Upper lobe of right lung (tissue), 1 donor: ENCODE measurements at regions not wholly inside any gene's neighbourhood (a gene's known extent, or its start where the extent isn't known, plus 50 kb on each side); places are given as distances from the start of the nearest gene placed in this dataset.

ENCODE experiments used
- ATAC-seq: fragments of 200-7000 bp; cut with Tn5 transposase; one replicate; pipeline ENCODE4 v1.9.1; 2020; ENCODE audit warnings: mild to moderate bottlenecking, moderate library complexity
- DNase-seq: peaks from one replicate; pipeline ENCODE4 v3.0.0-alpha.2; 2020
- H3K27ac ChIP-seq: fragments of 200-600 bp; one replicate; pipeline ENCODE4 v1.8.0; 2022
- H3K27me3 ChIP-seq: fragments of 200-600 bp; one replicate; pipeline ENCODE4 v1.8.0; 2022; ENCODE audit warnings: mild to moderate bottlenecking
- H3K36me3 ChIP-seq: fragments of 200-600 bp; one replicate; pipeline ENCODE4 v1.8.0; 2022
- H3K4me1 ChIP-seq: fragments of 200-600 bp; one replicate; pipeline ENCODE4 v1.8.0; 2022
- H3K4me3 ChIP-seq: fragments of 200-600 bp; one replicate; pipeline ENCODE4 v1.8.0; 2022; ENCODE audit warnings: mild to moderate bottlenecking
- H3K9me3 ChIP-seq: fragments of 200-600 bp; one replicate; pipeline ENCODE4 v1.8.0; 2022
- intact Hi-C: fragments of 100-400 bp; cut with DNase I; formaldehyde crosslinking; loops from one replicate; pipeline ENCODE4 v1.11.0; 2022
- TF ChIP-seq, protein P1 (sequence below): fragments of 200-600 bp; IDR thresholded peaks from one replicate; pipeline ENCODE4 v1.8.0; 2022; ENCODE audit warnings: antibody characterized with exemption
- donor health status: DM: no; HTN: yes; CAD: no; lungs with severe emphysema.

DNA sequence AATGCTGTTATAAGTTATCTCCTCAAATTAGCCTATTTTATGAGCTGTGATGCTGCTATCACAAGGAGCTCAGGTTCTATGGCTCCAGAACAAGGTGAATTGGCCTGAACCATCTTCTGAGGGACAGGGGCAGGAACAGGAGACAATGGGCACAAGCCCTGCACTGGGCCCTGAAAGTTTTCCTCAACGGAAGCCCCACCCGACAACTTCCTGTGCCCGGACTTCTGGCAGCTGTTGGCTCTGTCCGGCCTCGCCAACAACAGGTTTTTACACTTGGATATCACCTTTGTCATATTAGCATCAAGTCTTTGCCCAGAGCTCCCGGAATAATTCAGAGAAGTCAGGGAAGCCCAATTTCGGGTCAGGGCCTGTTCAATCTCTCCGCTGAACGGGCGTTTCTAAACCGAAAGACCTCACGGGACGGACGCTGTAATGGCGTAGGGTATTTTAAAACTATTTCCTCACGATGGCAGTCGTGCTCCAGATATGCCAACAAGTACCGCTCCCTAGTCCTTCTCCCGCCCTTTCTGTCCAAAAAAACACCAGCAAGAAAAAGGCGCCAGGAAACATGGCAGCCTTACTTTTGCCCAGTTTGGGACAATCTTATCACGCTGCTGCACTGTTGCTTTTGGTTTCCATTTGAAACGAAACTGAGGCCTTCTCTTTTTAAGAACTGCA, 201.0 kb upstream of the STK26 start:
- Histone ChIP-seq H3K4me1 (no peaks in the 10 kb centered on the region), H3K27me3 (no peaks in the 10 kb centered on the region), H3K27ac (no peak overlapping the region), H3K4me3 (no peak overlapping the region), H3K36me3 (no peaks in the 10 kb centered on the region), H3K9me3 (no peaks in the 10 kb centered on the region)
- intact Hi-C loops: no loop called here
- DNase-seq (no peak), ATAC-seq (no peak)
- TF ChIP-seq, protein P1, sequence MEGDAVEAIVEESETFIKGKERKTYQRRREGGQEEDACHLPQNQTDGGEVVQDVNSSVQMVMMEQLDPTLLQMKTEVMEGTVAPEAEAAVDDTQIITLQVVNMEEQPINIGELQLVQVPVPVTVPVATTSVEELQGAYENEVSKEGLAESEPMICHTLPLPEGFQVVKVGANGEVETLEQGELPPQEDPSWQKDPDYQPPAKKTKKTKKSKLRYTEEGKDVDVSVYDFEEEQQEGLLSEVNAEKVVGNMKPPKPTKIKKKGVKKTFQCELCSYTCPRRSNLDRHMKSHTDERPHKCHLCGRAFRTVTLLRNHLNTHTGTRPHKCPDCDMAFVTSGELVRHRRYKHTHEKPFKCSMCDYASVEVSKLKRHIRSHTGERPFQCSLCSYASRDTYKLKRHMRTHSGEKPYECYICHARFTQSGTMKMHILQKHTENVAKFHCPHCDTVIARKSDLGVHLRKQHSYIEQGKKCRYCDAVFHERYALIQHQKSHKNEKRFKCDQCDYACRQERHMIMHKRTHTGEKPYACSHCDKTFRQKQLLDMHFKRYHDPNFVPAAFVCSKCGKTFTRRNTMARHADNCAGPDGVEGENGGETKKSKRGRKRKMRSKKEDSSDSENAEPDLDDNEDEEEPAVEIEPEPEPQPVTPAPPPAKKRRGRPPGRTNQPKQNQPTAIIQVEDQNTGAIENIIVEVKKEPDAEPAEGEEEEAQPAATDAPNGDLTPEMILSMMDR: no peak

DNA sequence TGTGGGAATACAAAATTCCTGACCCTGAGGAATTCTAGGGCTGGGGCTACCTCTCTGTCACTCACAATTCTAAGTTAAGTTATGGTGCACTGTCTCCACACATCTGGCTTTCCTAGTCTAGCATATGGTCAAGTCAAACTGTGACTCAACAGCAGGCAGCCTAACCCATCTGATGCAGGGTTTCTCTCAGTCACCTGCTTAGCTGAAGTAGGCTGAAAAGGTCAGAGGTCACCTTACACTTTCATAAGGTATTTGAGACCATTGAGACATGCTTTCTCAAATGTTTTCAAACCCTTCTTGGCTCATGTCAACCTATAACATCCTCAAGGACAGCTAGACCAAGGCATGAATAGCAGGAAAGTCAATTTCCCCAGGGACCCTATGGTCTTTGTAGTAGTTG, 196.5 kb upstream of the STK26 start:
- no peaks in the 10 kb centered on the region for H3K27me3 ChIP-seq
- H3K27ac ChIP-seq: no peak overlapping the region
- H3K4me3 ChIP-seq: no peak overlapping the region
- intact Hi-C loops: no loop called here
- TF ChIP-seq, protein P1: no peak
- no peak for DNase-seq
- ATAC-seq: no peak
- no peaks in the 10 kb centered on the region for H3K36me3 ChIP-seq
- no peaks in the 10 kb centered on the region for H3K9me3 ChIP-seq
- no peaks in the 10 kb centered on the region for H3K4me1 ChIP-seq

DNA sequence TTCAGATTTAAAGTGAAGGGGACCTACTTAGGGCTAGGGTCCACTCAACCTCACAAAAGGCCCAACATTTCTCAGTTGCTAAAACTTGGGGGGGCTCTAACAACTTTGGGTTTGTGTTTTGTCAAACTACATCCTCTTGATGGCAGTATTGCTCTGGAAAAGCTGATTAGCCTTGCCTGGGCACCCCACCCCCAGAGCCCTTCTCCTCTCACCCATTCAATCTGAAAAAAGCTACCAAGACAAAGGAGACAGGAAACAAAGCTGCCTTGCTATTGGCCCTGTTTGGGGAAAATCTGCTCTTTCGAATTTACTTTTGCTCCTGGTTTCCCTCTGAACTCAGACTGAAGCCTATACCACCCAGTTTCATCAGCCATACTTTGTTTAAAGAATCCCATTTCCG, 195.2 kb upstream of the STK26 start:
- ATAC-seq (peak; percentile 53), DNase-seq (no peak)
- no peaks in the 10 kb centered on the region for H3K36me3 ChIP-seq
- no peak overlapping the region for H3K27ac ChIP-seq
- no peaks in the 10 kb centered on the region for H3K9me3 ChIP-seq
- no peaks in the 10 kb centered on the region for H3K4me1 ChIP-seq
- H3K27me3 ChIP-seq: no peaks in the 10 kb centered on the region
- H3K4me3 ChIP-seq: no peak overlapping the region
- TF ChIP-seq, protein P1: no peak
- intact Hi-C loops: no loop called here

DNA sequence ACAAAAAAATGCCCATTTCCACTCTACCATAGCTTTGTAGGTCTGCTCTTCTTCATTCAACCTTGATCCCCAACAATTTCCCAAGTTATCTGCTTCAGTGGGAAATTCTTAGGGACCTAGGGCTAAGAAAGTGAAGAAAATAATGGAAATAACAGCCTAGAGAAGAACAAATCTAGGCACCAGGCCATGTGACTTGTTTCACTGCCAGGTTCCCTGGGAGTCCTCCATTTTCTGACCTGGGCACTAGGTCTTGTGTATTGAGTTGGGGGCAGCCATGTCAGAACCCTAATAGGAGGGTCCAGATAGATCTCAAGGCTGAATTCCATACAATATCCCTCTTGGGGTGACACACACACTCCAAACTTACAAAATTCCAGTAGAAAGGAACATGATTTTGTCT, 194.6 kb upstream of the STK26 start:
- TF ChIP-seq, protein P1: no peak
- H3K9me3 ChIP-seq: no peaks in the 10 kb centered on the region
- H3K27me3 ChIP-seq: no peaks in the 10 kb centered on the region
- ATAC-seq (no peak), DNase-seq (no peak)
- no peak overlapping the region for H3K27ac ChIP-seq
- no peak overlapping the region for H3K4me3 ChIP-seq
- H3K4me1 ChIP-seq: no peaks in the 10 kb centered on the region
- intact Hi-C loops: no loop called here
- H3K36me3 ChIP-seq: no peaks in the 10 kb centered on the region

DNA sequence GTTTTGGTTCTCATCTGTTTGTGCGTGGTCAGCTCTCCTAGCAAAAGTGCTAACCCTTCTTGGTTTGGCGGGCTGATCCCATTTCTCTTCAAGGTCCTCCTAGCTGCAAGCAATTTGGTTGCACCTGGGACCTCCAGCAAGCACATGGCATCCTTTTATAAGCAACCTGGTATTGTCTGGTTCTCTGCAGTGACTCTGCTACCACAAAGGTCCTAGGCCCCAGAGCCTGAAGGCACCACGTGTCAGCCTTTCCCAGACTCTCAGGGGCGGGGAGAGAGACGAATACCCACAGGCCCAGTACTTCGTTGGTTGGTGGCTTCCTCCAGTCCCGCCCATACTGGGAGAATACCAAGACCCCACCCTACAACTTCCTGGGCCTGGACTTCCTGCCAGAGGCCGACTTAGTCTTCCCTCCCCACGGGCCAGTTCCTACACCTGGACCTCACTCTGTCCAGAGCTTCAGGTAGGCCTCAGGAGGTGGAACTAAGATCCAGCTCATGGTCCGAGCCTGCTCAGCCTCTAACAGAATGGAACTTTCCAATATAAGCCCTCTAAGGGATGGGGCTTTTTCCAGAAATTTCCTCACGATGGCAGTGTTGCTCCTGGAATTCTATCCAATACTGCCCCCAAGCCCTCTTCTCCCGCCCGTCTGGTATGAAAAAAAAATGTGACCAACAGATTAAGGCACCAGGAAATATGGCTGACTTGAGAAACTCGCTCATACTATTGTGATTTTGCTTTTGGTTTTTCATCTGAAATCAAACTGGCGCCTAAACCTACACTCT, 192.5 kb upstream of the STK26 start:
- TF ChIP-seq, protein P1: peak; percentile 39
- H3K27ac ChIP-seq: peak overlapping the region; percentile 65
- intact Hi-C loops: no loop called here
- no peaks in the 10 kb centered on the region for H3K27me3 ChIP-seq
- H3K4me3 ChIP-seq: peak overlapping the region; percentile 14
- no peaks in the 10 kb centered on the region for H3K9me3 ChIP-seq
- no peaks in the 10 kb centered on the region for H3K4me1 ChIP-seq
- DNase-seq (no peak), ATAC-seq (peak; percentile 97)
- H3K36me3 ChIP-seq: no peaks in the 10 kb centered on the region
